SK-N-SH treated with all-trans-retinoic acid at 6 μM for 48 hours (cell line): ENCODE measurements at regions not wholly inside any gene's neighbourhood (a gene's known extent, or its start where the extent isn't known, plus 50 kb on each side); places are given as distances from the start of the nearest gene placed in this dataset.

Experiments used
- POU6F1 ChIP-seq: fragments of 250-450 bp; sonication (Bioruptor Pico); IDR thresholded peaks from 2 replicates; pipeline ENCODE4 v1.8.0; 2021; ENCODE audit warnings: low read depth, mild to moderate bottlenecking, moderate library complexity, borderline replicate concordance
- RARB ChIP-seq: fragments of 250-450 bp; sonication (Bioruptor Pico); IDR thresholded peaks from 2 replicates; pipeline ENCODE4 v1.8.0; 2021; ENCODE audit warnings: mild to moderate bottlenecking, moderate library complexity
- TCF4 ChIP-seq: fragments of 250-450 bp; sonication (Bioruptor Pico); IDR thresholded peaks from 2 replicates; pipeline ENCODE4 v1.8.0; 2021; ENCODE audit warnings: mild to moderate bottlenecking, moderate library complexity, borderline replicate concordance
- ZFP30 ChIP-seq: fragments of 450-650 bp; formaldehyde crosslinking; IDR thresholded peaks from 2 replicates; pipeline ENCODE4 v1.5.0; 2022; ENCODE audit warnings: mild to moderate bottlenecking, moderate library complexity
- ZNF8 ChIP-seq: fragments of 450-650 bp; formaldehyde crosslinking; IDR thresholded peaks from 2 replicates; pipeline ENCODE4 v1.5.0; 2020; ENCODE audit warnings: mild to moderate bottlenecking, moderate library complexity

- TF ChIP-seq TCF4 (CRISPR knock-in tag) = no peak
- TF ChIP-seq POU6F1 (CRISPR knock-in tag) = no peak
- TF ChIP-seq ZFP30 = no peak
- no peak for TF ChIP-seq RARB (CRISPR knock-in tag)
- TF ChIP-seq ZNF8 (CRISPR knock-in tag) = no peak
Measured at GRCh38 chr10:36050763-36051499, 408.8 kb upstream of the FZD8 start.
